DLD1 (cell line): ENCODE measurements at regions not wholly inside any gene's neighbourhood (a gene's known extent, or its start where the extent isn't known, plus 50 kb on each side); places are given as distances from the start of the nearest gene placed in this dataset.

ENCODE experiments used
- in situ Hi-C: cut with HindIII; loops from 2 replicates; pipeline ENCODE4 v1.10.0; 2017; ENCODE audit warnings: low sequenced_read_pairs

GRCh38 chr12:4223273-4223845 is 50.2 kb upstream of the CCND2 start:
- in situ Hi-C loops = no loop called here

GRCh38 chr12:4221258-4221620 is 52.3 kb upstream of the CCND2 start:
- in situ Hi-C loops = no loop called here

GRCh38 chr12:4220536-4221257 is 52.9 kb upstream of the CCND2 start:
- in situ Hi-C loops = no loop called here

GRCh38 chr12:4217091-4217490 is 56.5 kb upstream of the CCND2 start:
- in situ Hi-C loops = no loop called here

GRCh38 chr12:4216187-4216927 is 57.2 kb upstream of the CCND2 start:
- in situ Hi-C loops = no loop called here

- in situ Hi-C loops = no loop called here
These were observed 58.1 kb upstream of the CCND2 start for GRCh38 chr12:4215229-4216186.

- in situ Hi-C loops = no loop called here
These were observed 58.7 kb upstream of the CCND2 start for GRCh38 chr12:4214877-4215228.

GRCh38 chr12:4213471-4213870 is 60.1 kb upstream of the CCND2 start:
- in situ Hi-C loops = no loop called here

- in situ Hi-C loops = no loop called here
These were observed 60.7 kb upstream of the CCND2 start for GRCh38 chr12:4212845-4213244.

GRCh38 chr12:4211372-4211771 is 62.2 kb upstream of the CCND2 start:
- in situ Hi-C loops = no loop called here

- in situ Hi-C loops = no loop called here
These were observed 63.4 kb upstream of the CCND2 start for GRCh38 chr12:4210183-4210582.

- in situ Hi-C loops = no loop called here
These were observed 67.1 kb upstream of the CCND2 start for GRCh38 chr12:4206470-4206869.

- in situ Hi-C loops = no loop called here
These were observed 69.7 kb upstream of the CCND2 start for GRCh38 chr12:4203772-4204376.

- in situ Hi-C loops = no loop called here
These were observed 70.6 kb upstream of the CCND2 start for GRCh38 chr12:4202918-4203317.

GRCh38 chr12:4202487-4202886 is 71.1 kb upstream of the CCND2 start:
- in situ Hi-C loops = no loop called here

- in situ Hi-C loops = no loop called here
These were observed 72.0 kb upstream of the CCND2 start for GRCh38 chr12:4201333-4202100.

GRCh38 chr12:4197922-4198763 is 75.4 kb upstream of the CCND2 start:
- in situ Hi-C loops = no loop called here

GRCh38 chr12:4196805-4197420 is 76.6 kb upstream of the CCND2 start:
- in situ Hi-C loops = no loop called here

GRCh38 chr12:4194668-4195067 is 78.9 kb upstream of the CCND2 start:
- in situ Hi-C loops = no loop called here
